Uterus (tissue), 2 donors: ENCODE measurements at regions not wholly inside any gene's neighbourhood (a gene's known extent, or its start where the extent isn't known, plus 50 kb on each side); places are given as distances from the start of the nearest gene placed in this dataset.

Source experiments
- POLR2A ChIP-seq, 2 donors: fragments of 450-650 bp; IDR thresholded peaks; one replicate each; pipeline ENCODE4 v1.6.1; 2016; ENCODE audit warnings: antibody characterized with exemption in 2 of 2, mild to moderate bottlenecking in 1 of 2, moderate library complexity in 1 of 2
- TF ChIP-seq, protein P1 (sequence below), 4 experiments: fragments of 200-600 bp in 2 of 4; fragments of 450-650 bp in 2 of 4; sonication (generic) in 2 of 4; IDR thresholded peaks; one replicate each; pipeline ENCODE4 v1.5.1; 2016 to 2019; ENCODE audit warnings: antibody characterized with exemption in 4 of 4, mild to moderate bottlenecking in 2 of 4, moderate library complexity in 1 of 4

GRCh38 chr11:69999721-70000120 is 78.4 kb upstream of the ANO1 start:
- TF ChIP-seq, protein P1, sequence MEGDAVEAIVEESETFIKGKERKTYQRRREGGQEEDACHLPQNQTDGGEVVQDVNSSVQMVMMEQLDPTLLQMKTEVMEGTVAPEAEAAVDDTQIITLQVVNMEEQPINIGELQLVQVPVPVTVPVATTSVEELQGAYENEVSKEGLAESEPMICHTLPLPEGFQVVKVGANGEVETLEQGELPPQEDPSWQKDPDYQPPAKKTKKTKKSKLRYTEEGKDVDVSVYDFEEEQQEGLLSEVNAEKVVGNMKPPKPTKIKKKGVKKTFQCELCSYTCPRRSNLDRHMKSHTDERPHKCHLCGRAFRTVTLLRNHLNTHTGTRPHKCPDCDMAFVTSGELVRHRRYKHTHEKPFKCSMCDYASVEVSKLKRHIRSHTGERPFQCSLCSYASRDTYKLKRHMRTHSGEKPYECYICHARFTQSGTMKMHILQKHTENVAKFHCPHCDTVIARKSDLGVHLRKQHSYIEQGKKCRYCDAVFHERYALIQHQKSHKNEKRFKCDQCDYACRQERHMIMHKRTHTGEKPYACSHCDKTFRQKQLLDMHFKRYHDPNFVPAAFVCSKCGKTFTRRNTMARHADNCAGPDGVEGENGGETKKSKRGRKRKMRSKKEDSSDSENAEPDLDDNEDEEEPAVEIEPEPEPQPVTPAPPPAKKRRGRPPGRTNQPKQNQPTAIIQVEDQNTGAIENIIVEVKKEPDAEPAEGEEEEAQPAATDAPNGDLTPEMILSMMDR (IDR thresholded peaks at IDR 0.05), result no peak
- no peak for TF ChIP-seq POLR2A (IDR thresholded peaks at IDR 0.05)
